ENCODE measurements at regions not wholly inside any gene's neighbourhood (a gene's known extent, or its start where the extent isn't known, plus 50 kb on each side); places are given as distances from the start of the nearest gene placed in this dataset.
"Not testable (repeated sequence)": the region's sequence is repeated elsewhere in the genome, so short reads cannot be mapped to it uniquely, and the experiment has no call there.

DNA sequence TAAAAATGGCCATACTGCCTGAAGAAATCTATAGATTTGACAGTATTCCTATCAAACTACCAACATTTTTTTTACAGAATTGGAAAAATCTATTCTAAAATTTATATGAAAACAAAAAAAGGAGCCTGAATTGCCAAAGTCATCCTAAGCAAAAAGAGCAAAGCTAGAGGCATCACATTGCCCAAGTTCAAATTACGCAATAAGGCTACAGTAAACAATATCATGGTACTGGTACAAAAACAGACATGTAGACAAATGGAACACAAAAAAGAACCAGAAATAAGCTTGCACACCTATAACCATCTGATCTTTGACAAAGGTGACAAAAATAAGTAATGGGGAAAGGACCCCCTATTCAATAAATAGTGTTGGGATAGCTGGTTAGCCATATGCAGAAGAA, 50.2 kb upstream of the THSD7B start:
- no peak for DNase-seq

DNA sequence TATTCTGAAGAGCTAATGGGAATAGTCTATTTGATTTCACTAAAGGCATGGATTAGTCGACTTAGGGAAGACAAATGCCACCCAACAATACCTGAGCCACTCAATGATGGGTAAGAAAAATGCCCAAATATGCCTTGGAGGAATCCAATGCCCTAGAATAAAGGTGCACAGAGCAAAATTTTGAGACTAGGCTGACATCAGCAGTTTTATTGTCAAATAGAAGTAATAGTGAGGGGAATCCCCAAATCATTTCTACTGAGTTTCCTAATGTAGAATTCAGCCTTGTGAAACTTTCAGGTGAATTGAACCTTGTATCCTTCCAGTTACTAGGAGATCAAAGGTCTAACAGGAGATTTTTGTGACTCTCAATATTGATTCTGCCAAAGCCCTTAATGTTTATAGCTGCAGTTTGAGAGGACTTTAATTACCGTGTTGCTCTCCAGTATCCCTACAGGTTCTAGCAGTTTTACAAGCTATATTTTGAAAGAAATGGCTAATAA, 50.8 kb upstream of the THSD7B start:
- no peak for DNase-seq

DNA sequence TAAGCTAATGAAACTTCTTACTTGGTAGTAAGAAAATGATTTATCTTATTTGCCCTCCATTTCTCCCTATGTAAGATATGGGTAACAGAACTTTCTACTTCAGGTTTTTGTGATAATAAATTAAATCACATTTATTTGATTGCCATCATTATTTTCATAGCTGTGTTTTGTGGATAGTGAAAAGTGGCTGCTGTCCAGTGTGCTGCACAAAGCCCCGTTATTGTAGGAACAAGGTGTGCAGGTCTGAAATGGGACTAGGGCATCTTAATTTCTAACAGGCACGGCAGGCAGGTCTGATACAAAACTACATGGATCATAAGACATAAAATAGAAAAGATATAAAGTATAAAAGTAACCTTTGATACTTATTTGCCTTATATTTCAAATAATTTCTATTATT, 51.6 kb upstream of the THSD7B start:
- DNase-seq, result no peak

DNA sequence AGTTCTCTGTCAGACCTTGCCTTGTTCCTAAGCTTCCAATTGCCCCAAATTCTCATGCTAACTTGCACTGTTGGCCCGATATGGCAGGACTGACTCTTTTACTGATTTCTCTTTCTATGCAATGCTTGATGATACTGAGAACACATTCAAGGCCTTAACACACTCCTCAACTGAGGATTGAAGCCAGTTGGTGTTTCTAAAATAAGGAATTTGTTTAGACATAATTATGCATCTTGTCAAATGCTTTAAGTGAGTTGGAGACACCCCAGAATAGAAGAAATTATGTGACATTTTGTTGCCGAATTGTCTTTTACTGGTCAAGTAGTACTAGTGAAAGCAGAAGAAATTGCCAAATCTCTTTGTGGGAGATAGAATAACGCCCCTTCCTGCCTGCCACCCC, 60.0 kb upstream of the THSD7B start:
- DNase-seq, result no peak

DNA sequence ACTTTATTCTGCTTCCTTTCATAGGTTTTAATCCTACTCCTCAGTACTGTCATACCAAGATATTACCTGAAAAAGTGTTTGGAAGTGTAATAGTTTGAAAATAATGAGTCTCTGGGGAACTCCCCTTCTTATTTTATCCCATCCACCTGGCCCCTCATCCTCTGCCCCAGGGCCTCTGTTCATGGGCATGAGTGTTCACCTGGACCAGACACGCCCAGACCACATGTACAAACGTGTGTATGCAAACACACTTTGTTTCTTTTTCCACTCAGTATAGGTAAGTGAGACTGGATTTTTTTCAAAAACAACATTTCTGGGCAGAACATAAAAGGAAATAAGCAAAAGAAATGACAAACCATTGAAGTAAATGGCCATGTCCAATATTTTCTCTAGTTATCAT, 62.1 kb upstream of the THSD7B start:
- no peak for DNase-seq

DNA sequence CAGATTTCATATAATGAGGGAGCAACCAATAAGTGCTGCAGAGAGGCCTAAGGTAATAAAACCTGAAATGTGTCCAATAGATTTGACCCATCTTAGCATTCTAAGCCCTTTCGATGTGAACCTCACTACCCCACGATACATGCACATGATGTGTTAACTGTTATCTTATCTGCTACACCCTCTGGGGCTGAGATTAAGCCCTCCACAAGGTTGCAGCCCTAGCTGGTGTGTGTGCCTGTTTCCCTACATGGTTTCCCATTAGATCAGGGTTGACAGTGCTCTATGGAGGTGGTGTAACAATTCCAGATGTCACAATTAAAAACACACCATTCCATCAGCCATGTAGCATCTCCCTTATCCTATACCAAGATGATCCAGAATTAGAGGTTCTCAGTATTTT, 68.9 kb upstream of the THSD7B start:
- DNase-seq, result no peak

DNA sequence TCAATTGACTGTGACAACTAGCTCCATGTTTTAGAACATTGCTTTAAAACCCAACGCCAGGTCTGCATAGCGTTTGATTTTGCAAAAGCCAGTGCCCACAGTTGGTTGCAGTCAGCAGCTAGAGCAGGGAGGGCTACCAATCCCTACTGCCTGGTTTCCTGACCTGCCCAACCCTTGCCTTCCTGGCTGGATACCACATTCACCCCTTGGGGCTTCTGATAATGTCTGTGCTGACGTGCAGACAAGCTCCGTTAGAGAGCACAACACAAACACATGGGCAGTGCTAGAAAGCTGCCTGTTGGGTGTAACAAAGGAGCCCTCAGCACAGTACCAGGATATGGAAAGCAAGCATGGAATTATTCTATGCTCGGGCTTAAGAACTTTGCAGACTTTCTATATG, 71.4 kb upstream of the THSD7B start:
- no peak for DNase-seq

DNA sequence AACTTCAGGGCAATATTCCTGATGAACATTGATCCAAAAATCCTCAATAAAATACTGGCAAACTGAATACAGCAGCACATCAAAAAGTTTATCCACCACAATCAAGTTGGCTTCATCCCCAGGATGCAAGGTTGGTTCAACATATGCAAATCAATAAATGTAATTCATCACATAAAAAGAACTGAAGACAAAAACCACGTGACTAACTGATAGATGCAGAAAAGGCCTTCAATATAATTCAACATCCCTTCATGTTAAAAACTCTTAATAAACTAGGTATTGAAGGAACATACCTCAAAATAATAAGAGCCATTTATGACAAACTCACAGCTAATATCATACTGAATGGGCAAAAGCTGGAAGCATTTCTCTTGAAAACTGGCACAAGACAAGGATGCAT, 85.3 kb upstream of the THSD7B start:
- not testable (repeated sequence) for DNase-seq

DNA sequence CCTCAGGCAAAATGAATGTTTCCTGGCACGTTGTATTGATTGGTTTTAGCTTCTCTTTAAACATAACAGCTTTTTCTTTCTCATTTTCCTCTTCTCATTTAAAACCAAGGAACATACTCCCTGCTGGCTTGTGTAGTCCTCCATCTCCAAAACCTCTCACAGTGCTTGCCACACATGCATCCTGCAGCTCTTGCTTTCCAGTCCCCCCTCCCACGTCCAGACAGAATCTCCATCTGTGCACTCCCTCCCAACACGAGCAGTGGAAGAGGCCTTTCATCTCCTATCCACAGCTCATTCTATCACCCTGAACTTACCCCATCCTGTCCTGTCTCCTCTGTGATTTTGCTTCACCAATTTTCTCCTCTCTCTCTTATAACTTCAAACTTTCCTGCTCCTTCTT, 99.6 kb upstream of the THSD7B start:
- no peak for DNase-seq

DNA sequence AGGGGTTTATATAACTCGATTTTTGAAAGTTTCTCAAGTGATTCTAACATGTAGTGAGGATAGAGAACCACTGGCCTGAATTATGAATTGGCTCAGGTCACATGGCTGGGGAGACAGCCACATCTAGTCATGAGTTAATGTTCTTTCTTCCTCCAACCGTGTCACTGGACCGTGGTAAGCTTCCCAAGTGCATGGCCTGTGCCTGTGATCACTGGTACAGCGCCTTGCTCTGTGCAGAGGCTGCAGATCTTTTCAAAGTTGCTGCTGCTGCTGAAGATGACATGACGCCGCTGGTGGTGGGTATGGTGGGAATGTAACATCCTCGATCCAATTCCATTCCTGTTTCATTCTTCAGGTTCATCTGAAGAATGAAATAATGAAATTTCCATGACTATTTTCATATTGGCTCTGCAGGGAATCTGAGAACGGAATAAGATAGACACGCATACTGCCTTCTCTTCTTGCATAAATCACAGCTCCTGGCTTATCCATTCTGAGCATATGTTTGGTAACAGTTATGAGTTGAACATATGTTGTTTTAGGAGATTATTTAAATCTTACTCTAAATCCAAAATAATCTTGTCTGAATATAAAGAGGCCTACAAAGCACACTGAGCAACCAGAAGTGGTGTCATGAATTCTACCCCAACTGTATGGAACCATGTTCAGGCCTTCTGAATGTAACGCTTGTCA, 100.5 kb upstream of the THSD7B start:
- DNase-seq, result no peak

DNA sequence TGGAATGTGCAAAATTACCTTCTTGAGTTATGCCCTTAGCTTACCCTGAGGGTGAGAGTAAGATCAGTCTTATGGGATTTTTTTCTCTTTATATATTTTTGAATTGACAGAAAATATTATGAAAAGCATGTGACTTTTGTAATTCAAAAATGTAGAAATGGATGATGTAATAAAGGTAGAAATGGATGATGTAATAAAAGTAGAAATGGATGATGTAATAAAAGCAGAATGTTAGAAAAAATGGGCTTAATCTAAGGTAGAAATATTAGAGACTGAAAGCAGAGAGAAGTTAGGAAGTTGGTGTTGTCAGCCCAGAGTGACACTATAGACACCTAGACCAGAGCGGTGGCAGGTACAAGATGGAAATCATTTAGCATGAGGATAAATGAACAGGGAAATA, 107.1 kb upstream of the THSD7B start:
- no peak for DNase-seq

DNA sequence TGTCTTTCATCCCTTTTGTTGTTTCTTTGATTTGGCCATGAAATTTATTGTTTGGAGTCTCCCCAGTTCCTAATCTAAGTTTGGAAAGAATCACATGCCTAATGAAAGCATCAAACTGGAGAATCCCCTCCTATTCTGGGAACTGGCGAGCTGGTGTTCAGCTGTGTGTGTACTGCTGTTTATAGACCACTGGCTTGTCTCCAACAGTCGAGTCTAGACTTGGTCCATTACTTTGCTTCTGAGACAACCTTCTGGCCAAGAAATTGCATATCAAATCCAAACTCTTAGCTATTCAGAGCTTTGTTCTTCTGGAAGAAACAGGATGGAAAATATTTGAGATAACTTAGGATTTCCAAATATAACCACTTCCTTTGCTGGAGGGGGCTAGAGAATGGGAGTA, 111.5 kb upstream of the THSD7B start:
- DNase-seq, result no peak

DNA sequence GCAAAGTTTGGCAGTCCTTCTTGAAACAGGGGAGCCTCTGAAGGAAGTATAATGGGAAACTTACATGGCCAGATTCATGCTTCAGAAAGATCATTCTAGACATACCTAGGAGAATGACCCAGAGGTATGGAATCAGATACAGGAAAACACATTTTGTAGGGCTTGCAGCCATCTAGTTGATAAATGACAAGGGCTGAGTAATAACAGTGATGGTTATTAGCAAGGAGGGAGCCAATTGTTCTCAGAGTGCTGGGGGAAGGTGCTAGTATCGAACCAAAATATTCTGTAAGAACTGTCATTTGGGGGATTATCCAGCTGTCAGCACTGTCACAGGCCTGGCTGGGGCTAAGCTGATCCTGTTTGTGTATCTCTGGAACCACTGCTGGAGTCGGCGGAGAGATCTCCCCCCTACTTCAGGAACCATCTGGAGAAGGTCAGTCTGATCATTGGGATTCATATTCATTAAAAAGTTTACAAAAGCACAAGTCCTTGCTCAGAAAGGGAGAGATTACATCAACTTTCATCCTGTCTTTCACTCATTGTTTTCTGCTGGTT, 113.8 kb upstream of the THSD7B start:
- no peak for DNase-seq

DNA sequence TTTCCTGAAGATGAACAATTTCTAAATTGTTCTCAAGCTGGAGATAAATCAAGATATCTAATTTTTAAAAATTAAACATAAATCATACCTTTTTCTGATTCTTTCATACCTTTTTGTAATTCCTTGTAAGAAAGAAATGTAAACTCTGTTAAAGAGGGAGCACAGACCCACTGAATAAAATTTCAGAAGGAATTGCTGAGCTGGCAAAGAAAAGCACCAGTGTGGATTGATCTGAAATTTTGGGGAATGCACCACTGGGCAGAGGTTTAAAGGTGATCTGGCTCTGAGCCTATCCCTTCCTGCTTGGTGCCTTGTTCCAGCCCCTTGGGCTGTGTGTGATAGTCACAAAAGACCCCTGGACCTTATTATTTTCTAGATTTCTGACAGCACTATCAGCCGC, 118.3 kb upstream of the THSD7B start:
- DNase-seq, result no peak

DNA sequence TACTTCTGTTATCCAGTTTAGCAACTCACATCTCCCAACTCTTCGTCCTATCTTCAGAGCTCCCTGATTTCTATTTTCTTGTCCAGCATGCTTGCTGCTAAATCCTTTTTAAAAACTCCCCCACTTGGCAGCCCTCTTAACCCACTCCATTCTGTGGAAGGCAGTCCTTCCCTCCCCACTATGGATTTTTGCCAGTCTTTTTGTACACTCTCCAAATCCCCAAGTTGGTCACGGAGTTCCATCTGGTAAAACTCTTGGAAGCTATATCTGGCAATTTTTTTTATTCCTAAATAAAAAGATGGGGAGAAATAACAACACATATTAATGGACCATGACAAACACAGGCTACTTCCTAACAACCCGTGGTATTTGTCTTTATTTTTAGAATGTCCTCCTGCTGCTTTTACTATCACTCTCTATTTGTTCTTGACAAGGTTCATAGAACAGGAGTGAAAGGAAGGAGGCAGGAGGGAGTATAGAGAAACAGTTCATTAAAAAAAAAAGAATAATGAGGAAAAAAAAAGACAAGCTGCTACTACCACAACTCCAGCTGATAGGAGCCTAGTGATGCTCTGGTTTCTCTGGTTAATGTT, 120.0 kb upstream of the THSD7B start:
- no peak for DNase-seq

DNA sequence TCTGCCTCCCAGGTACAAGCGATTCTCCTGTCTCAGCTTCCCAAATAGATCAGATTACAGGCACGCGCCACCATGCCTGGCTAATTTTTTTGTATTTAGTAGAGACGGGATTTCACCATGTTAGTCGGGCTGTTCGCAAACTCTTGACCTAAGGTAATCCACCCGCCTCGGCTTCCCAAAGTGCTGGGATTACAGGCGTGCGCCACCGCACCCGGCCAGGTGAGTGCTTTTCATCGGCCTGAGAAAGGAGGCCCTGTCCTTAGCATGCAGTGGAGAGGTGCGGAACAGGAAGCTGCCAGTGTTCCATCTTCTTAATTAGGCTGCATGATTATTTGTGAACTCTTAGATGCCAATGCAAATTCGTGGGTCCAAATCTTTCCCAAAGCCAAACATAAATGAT, 125.7 kb upstream of the THSD7B start:
- DNase-seq, result no peak

DNA sequence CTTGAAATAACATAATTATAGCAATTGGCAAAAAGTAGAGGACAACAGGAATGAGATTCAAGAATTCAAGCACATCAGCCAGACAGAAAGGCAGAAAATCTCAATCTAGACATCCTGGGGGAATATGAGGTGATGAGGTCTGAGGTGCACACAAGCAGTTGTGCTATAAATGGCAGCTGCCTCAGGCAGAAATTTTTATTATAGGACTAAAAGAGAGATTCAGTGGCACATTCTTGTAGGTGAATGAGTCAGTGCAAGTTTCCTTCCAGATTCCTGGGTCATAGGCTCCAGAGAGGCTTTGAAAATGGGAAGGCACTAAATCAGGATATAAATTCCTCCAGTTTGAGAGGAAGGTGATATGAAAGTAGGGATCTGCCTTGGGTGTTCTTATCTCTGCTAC, 127.2 kb upstream of the THSD7B start:
- DNase-seq, result no peak

DNA sequence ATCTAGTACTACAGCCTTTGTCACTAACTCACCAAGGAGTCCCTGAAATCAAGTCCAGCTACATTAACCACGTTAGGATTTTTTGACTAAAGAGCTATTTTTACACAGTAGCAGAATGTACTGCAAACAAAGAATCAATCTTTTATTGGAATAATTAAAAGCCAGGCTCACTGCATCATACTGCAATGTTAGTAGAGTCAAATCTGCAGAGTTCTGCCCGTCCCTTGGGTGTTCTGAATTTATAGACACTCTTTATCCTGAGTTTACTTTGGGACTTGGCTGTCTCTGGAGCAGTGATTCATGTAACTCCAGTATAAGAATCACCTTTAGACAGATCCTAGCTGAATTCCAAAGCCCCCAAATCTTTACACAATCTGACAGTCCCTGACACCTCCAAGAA, 127.9 kb upstream of the THSD7B start:
- no peak for DNase-seq

DNA sequence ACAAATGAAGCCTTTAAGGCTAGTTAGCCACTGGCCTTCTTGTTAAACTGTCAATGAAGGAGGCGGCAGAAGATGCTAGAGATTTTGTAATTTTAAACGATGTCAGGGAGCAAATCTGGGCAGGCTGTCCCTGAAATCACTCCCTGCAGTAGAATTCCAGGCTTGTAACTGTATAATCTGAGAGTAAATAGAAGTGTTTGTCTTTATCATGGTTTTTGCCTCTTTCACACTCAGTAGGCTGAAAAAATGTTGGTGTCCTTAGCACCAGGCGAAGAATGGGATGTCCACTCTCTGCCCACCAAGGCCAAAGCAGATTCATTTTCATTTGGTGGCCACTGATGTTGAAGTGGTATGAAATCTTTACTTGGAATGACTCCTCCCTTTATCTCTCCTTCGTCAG, 136.9 kb upstream of the THSD7B start:
- DNase-seq, result no peak

DNA sequence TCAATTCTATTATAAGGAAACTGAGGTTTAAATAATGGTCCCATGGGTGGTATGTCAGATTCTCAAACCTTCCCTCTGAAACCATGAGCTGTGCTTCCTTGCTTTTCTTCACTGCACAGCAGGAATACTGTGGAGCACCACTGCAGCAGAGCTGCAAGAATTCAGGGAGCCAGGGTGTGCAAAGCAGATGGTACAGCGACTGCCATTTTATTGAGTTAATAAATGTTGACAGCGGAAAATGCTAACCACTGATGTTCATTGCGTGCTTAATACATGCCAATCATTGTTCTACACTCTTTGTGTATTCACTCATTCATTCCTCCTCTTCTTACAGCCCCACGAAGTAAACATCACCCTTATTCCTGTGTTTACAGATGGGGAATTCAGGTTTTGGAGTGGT, 152.2 kb upstream of the THSD7B start:
- DNase-seq, result no peak

DNA sequence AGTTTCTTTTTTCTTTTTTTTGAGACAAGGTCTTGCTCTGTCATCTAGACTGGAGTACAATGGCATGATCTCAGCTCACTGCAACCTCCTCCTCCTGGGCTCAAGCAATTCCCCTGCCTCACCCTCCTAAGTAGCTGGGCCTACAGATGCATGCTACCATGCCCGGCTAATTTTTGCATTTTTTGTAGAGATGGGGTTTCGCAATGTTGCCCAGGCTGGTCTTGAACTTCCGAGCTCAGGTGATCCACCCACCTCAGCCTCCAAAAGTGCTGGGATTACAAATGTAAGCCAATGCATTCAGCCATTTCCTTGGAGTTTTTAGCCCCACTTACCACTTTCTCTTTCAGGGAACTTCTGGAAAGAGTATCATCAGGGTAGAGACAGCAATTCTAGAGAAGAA, 153.3 kb upstream of the THSD7B start:
- no peak for DNase-seq

DNA sequence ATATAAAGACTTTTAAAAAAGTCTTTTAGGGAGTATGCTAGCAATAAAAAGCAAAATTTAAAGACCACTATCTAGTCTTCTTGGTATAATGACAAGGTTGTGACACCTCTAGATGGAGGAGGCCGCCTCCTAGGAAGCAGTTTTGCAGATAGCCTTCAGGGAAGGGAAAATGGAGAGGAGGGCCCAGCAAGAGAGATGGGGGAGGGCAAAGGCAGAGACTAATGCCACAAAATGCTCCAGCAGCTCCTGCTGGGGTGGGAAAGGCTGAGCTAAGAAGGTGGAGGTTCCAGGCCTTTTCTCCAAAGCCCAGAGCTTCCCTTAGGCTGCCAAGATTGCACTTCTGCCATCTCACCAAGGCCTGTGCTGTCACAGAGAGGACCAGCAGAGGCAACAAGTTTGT, 153.9 kb upstream of the THSD7B start:
- no peak for DNase-seq

DNA sequence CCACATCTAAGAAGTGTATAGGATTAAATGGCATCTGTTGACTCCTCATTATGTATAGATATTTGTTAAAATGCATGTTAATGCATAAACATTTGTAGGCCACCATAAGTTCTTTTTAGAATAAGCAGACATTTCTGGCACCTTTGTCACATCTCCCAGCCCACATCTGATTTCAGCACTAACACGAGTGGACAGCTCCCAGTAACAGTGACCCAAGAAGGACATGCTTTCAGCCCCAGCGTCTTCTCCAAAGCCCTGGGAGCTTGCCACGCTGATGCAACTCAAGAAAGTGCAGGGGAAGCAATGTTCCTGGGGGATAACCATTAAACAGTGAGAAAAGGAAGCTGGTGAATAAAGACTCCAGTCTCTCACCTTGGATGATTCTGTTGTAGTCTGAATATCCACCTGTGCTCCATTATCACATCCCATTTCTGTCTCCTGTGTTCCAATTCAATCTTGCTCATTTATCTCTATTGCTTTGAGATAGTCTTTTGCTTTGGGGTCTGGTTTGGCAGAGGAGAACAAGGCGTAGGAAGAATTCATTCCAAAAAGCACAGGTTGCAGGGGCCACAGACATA, 182.6 kb upstream of the THSD7B start:
- DNase-seq, result no peak

DNA sequence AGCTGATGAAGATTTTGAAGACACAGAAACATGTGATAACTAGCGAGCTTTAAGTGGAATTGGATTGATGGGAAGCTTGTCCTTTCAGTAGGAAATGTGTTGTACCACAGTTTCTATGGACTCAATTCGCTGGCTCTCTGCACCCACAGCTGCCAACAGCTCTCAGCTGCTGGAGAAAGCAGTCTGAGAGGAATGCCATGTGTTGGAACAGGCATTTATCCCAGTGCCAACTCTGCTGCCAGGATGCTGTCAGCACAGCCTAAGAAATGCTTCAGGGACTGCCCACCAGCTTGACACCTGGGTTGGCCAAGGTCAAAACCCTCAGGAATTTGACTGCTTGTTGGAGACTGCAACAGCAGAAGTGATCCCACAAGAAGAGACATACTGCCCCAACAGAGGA, 193.0 kb upstream of the THSD7B start:
- no peak for DNase-seq
